Neuron (in vitro differentiated cells): ENCODE measurements at regions not wholly inside any gene's neighbourhood (a gene's known extent, or its start where the extent isn't known, plus 50 kb on each side); places are given as distances from the start of the nearest gene placed in this dataset.

Source experiments
- H2AFZ ChIP-seq: one replicate; pipeline ENCODE4 v1.6.1; 2013; ENCODE audit warnings: low read depth, mild to moderate bottlenecking, inconsistent platforms, low read length, moderate library complexity
- H3K27me3 ChIP-seq: one replicate; pipeline ENCODE4 v1.6.1; 2013; ENCODE audit warnings: low read length; ENCODE audit not compliant: insufficient read depth
- H3K36me3 ChIP-seq: one replicate; pipeline ENCODE4 v1.6.1; 2013; ENCODE audit warnings: low read length; ENCODE audit not compliant: insufficient read depth
- H3K4me1 ChIP-seq: one replicate; pipeline ENCODE4 v1.6.1; 2013; ENCODE audit warnings: low read length; ENCODE audit not compliant: insufficient read depth
- H3K4me3 ChIP-seq: 2 replicates; pipeline ENCODE4 v1.5.1; 2013; ENCODE audit warnings: mild to moderate bottlenecking, low read length, moderate library complexity
- H3K9me3 ChIP-seq: one replicate; pipeline ENCODE4 v1.6.1; 2013; ENCODE audit warnings: low read length

- Histone ChIP-seq H3K9me3 (no peaks in the 10 kb centered on the region), H3K36me3 (no peaks in the 10 kb centered on the region), H3K27me3 (no peaks in the 10 kb centered on the region), H3K4me3 (no peak overlapping the region), H2AFZ (no peak overlapping the region), H3K4me1 (no peaks in the 10 kb centered on the region)
Observed at GRCh38 chr2:154934213-154934612, 235.7 kb downstream of the KCNJ3 start.

- Histone ChIP-seq H3K27me3 (no peaks in the 10 kb centered on the region), H3K4me3 (no peak overlapping the region), H3K4me1 (no peaks in the 10 kb centered on the region), H2AFZ (no peak overlapping the region), H3K36me3 (no peaks in the 10 kb centered on the region), H3K9me3 (no peaks in the 10 kb centered on the region)
Observed at GRCh38 chr2:154924531-154924930, 226.0 kb downstream of the KCNJ3 start.

GRCh38 chr2:154914561-154914960, 216.1 kb downstream of the KCNJ3 start:
- no peaks in the 10 kb centered on the region for H3K36me3 ChIP-seq
- no peaks in the 10 kb centered on the region for H3K9me3 ChIP-seq
- no peak overlapping the region for H3K4me3 ChIP-seq
- no peaks in the 10 kb centered on the region for H3K27me3 ChIP-seq
- no peak overlapping the region for H2AFZ ChIP-seq
- H3K4me1 ChIP-seq = no peaks in the 10 kb centered on the region

GRCh38 chr2:154912215-154912614, 213.7 kb downstream of the KCNJ3 start:
- no peak overlapping the region for H3K4me3 ChIP-seq
- no peaks in the 10 kb centered on the region for H3K9me3 ChIP-seq
- H3K27me3 ChIP-seq = no peaks in the 10 kb centered on the region

GRCh38 chr2:154911729-154912128, 213.2 kb downstream of the KCNJ3 start:
- no peaks in the 10 kb centered on the region for H3K9me3 ChIP-seq
- H3K27me3 ChIP-seq = no peaks in the 10 kb centered on the region
- H3K4me3 ChIP-seq = no peak overlapping the region
- no peak overlapping the region for H2AFZ ChIP-seq
- no peaks in the 10 kb centered on the region for H3K4me1 ChIP-seq
- H3K36me3 ChIP-seq = no peaks in the 10 kb centered on the region

More at GRCh38 chr2:154912215-154912614, 213.7 kb downstream of the KCNJ3 start:
- Histone ChIP-seq H3K36me3 (no peaks in the 10 kb centered on the region), H3K4me1 (no peaks in the 10 kb centered on the region), H2AFZ (no peak overlapping the region)

GRCh38 chr2:154910701-154911100, 212.2 kb downstream of the KCNJ3 start:
- Histone ChIP-seq H3K27me3 (no peaks in the 10 kb centered on the region), H3K4me3 (no peak overlapping the region), H3K36me3 (no peaks in the 10 kb centered on the region), H2AFZ (no peak overlapping the region), H3K4me1 (no peaks in the 10 kb centered on the region), H3K9me3 (no peaks in the 10 kb centered on the region)

- Histone ChIP-seq H3K4me3 (no peak overlapping the region), H2AFZ (no peak overlapping the region), H3K9me3 (no peaks in the 10 kb centered on the region), H3K36me3 (no peaks in the 10 kb centered on the region), H3K27me3 (no peaks in the 10 kb centered on the region), H3K4me1 (no peaks in the 10 kb centered on the region)
Observed at GRCh38 chr2:154908327-154908726, 209.8 kb downstream of the KCNJ3 start.
